ENCODE measurements at regions not wholly inside any gene's neighbourhood (a gene's known extent, or its start where the extent isn't known, plus 50 kb on each side); places are given as distances from the start of the nearest gene placed in this dataset.

DNA sequence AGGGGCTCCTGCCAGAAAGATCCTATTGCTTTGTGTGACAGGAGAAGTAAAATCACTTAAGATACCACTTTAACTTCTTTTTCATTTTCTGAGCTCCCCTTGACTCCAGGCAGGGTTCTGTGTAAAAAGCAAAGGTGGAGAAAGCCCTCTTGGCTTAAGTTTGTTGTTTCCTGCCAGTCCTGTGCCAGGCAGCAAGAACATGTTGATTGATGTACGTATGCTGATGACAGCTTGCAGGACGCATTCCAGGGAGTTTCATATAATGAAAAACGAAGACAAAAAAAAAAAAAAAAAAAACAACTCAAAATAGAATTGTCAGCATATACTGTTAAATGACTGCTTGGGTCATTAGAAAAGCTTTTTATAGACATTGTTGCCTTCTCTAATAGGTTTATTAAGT is 251.7 kb downstream of the PSAT1 start:
- no peak overlapping the region for H3K4me3 ChIP-seq
- intact Hi-C loops (cut with DNase I; ENCODE audit: low total_unique reads), result no loop called here
- DNase-seq, result no peak
- H3K27me3 ChIP-seq, result peaks cover 0 to 3% of the 10 kb centered on the region in 2 donors
- no peaks in the 10 kb centered on the region for H3K9me3 ChIP-seq
- no peak overlapping the region for H3K27ac ChIP-seq
- no peaks in the 10 kb centered on the region for H3K36me3 ChIP-seq
- peaks cover 0 to 24% (median 0%) of the 10 kb centered on the region in 4 donors for H3K4me1 ChIP-seq
- TF ChIP-seq, protein P1, sequence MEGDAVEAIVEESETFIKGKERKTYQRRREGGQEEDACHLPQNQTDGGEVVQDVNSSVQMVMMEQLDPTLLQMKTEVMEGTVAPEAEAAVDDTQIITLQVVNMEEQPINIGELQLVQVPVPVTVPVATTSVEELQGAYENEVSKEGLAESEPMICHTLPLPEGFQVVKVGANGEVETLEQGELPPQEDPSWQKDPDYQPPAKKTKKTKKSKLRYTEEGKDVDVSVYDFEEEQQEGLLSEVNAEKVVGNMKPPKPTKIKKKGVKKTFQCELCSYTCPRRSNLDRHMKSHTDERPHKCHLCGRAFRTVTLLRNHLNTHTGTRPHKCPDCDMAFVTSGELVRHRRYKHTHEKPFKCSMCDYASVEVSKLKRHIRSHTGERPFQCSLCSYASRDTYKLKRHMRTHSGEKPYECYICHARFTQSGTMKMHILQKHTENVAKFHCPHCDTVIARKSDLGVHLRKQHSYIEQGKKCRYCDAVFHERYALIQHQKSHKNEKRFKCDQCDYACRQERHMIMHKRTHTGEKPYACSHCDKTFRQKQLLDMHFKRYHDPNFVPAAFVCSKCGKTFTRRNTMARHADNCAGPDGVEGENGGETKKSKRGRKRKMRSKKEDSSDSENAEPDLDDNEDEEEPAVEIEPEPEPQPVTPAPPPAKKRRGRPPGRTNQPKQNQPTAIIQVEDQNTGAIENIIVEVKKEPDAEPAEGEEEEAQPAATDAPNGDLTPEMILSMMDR (IDR thresholded peaks at IDR 0.05), result no peak

DNA sequence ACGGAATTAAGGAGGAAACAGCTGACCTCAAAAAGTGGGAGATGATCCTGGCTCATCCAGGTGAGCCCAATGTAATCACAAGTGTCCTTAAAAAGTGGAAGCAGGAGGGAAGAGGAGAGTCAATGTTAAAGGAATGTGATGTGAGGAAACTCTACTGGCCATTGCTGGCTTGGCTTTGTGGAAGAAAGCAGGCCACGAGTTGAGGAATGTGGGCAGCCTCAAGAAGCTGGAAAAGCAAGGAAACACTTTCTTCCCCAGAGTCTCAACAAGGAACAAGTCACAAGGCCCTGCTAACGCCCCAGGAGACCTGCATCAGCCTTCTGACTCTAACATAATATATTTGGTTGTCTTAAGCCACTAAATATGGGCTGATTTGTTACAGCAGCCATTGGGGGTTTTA is 252.8 kb downstream of the PSAT1 start:
- H3K9me3 ChIP-seq, result no peaks in the 10 kb centered on the region
- intact Hi-C loops (cut with DNase I; ENCODE audit: low total_unique reads), result no loop called here
- H3K27me3 ChIP-seq, result peaks cover 0 to 3% of the 10 kb centered on the region in 2 donors
- TF ChIP-seq, protein P1 (IDR thresholded peaks at IDR 0.05), result no peak
- H3K4me1 ChIP-seq, result peaks cover 0 to 24% (median 0%) of the 10 kb centered on the region in 4 donors
- H3K36me3 ChIP-seq, result no peaks in the 10 kb centered on the region
- no peak for DNase-seq
- H3K4me3 ChIP-seq, result no peak overlapping the region
- H3K27ac ChIP-seq, result no peak overlapping the region

DNA sequence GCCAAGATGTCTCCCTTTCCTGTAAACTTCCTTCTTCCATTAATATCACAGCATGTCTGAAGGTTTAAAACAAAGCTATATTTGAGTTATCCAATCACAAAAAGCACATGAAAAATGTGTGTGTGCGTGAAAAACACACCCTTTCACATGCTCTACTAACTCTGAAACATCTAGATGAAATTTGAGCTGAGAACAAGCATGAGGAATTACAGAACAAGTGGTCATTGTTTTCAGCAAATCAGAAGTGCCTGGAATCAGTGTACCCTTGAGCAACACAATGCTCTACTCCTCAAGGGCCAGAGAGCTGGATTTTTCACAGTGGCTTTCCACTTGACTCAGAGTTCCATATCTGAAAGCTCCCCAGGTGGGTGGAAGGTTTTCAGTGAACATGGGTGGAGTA is 255.9 kb downstream of the PSAT1 start:
- no peak for DNase-seq
- intact Hi-C loops (cut with DNase I; ENCODE audit: low total_unique reads), result no loop called here
- Histone ChIP-seq H3K27ac (no peak overlapping the region), H3K27me3 (no peaks in the 10 kb centered on the region), H3K9me3 (no peaks in the 10 kb centered on the region), H3K4me3 (no peak overlapping the region), H3K4me1 (peaks cover 0 to 20% (median 0%) of the 10 kb centered on the region in 4 donors), H3K36me3 (no peaks in the 10 kb centered on the region)
- TF ChIP-seq, protein P1 (IDR thresholded peaks at IDR 0.05), result no peak

DNA sequence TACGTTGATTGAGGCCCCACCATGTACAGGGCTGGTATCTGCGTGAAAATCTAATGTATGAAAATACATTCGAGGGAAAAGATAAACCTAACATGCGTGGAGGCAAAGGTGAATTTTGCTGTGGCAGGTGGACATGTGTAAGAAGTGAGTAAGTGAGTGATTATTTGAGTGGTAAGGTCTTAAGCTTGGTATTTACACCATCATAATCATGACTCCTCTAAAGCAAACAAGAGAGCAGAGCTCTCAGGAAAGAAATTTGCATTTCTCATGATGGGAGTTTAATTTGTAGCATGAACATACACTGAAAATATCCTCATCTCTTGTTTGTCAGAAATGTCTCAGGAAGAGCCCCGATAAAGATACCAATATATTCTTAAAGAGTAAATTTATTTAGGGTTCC is 260.6 kb downstream of the PSAT1 start:
- intact Hi-C loops (cut with DNase I; ENCODE audit: low total_unique reads), result no loop called here
- Histone ChIP-seq H3K4me1 (no peaks in the 10 kb centered on the region), H3K4me3 (no peak overlapping the region), H3K27me3 (no peaks in the 10 kb centered on the region), H3K27ac (no peak overlapping the region), H3K9me3 (no peaks in the 10 kb centered on the region), H3K36me3 (no peaks in the 10 kb centered on the region)
- TF ChIP-seq, protein P1 (IDR thresholded peaks at IDR 0.05), result no peak
- no peak for DNase-seq

DNA sequence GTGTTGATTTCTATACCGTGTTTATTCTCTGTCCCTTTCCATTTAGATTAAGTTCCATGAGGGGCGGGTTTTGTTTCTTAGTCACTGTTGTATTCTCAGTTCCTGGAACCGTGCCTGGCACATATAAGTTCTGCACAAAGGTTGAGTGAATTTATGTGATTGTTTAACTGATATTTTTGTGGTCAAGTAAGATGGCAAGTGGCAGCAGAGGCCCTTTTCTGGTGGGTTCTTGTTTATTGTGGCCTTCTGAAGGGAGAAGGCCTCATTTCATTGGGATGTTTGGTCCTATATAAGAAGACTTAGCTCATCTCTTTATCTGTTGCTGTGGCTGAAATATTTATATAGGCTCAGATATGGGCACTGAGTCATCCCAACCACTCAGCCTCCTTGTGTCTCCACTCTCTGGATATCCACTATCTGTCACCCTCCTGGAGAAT is 262.5 kb downstream of the PSAT1 start:
- intact Hi-C loops (cut with DNase I; ENCODE audit: low total_unique reads), result no loop called here
- no peak for DNase-seq
- Histone ChIP-seq H3K27ac (no peak overlapping the region), H3K27me3 (no peaks in the 10 kb centered on the region), H3K4me1 (no peaks in the 10 kb centered on the region), H3K36me3 (no peaks in the 10 kb centered on the region), H3K9me3 (no peaks in the 10 kb centered on the region), H3K4me3 (no peak overlapping the region)
- TF ChIP-seq, protein P1 (IDR thresholded peaks at IDR 0.05), result no peak

DNA sequence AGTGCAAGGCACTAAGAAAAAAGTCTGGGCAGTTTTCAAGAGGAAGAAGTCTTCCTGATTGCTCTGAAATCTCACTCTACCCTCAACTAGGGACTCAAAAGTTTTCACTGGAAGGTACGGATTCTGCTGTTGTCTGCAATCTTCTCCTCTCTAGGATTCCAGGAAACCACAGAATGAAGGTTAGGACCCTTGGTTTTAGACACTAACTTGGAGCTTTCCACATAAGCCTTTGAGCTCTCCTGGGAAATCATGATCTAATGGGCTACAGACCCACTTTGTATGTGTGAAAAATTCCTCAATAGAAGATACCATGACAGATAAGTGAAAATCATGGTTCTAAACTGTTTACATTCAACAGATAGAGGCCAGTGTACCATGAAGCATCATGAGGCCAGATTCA is 265.1 kb downstream of the PSAT1 start:
- TF ChIP-seq, protein P1 (IDR thresholded peaks at IDR 0.05), result no peak
- intact Hi-C loops (cut with DNase I; ENCODE audit: low total_unique reads), result no loop called here
- no peak for DNase-seq

More for the DNA sequence above, 265.1 kb downstream of the PSAT1 start:
- Histone ChIP-seq H3K27me3 (no peaks in the 10 kb centered on the region), H3K27ac (no peak overlapping the region), H3K4me1 (no peaks in the 10 kb centered on the region), H3K36me3 (no peaks in the 10 kb centered on the region), H3K9me3 (no peaks in the 10 kb centered on the region), H3K4me3 (no peak overlapping the region)
